Urinary bladder (tissue), 3 donors: ENCODE measurements at regions not wholly inside any gene's neighbourhood (a gene's known extent, or its start where the extent isn't known, plus 50 kb on each side); places are given as distances from the start of the nearest gene placed in this dataset.
"Not testable (repeated sequence)": the region's sequence is repeated elsewhere in the genome, so short reads cannot be mapped to it uniquely, and the experiment has no call there.

Source experiments
- DNase-seq: peaks from one replicate; pipeline ENCODE4 v3.0.0-alpha.2; 2015; ENCODE audit errors: extremely low spot score
- H3K27ac ChIP-seq: one replicate; pipeline ENCODE4 v1.5.1; 2013; ENCODE audit warnings: low read depth, mild to moderate bottlenecking, moderate library complexity
- H3K36me3 ChIP-seq: one replicate; pipeline ENCODE4 v1.6.1; 2013; ENCODE audit warnings: mild to moderate bottlenecking, moderate library complexity; ENCODE audit not compliant: insufficient read depth
- H3K4me1 ChIP-seq: one replicate; pipeline ENCODE4 v1.6.1; 2013; ENCODE audit warnings: mild to moderate bottlenecking, moderate library complexity; ENCODE audit not compliant: insufficient read depth
- H3K4me3 ChIP-seq: one replicate; pipeline ENCODE4 v1.5.1; 2013; ENCODE audit warnings: low read depth, low read length
- WGBS: extraction: QIAGEN DNeasy Blood & Tissue Kit; methylation state at CpG from one replicate; pipeline ENCODE4 v1.1.7; 2013; 5-methylcytosine and 5-hydroxymethylcytosine counted together
- donor health status: healthy with polysubstance abuse.
- donor health status: healthy.

- DNase-seq: no peak
- Histone ChIP-seq H3K36me3 (no peaks in the 10 kb centered on the region), H3K4me3 (no peak overlapping the region), H3K27ac (no peak overlapping the region), H3K4me1 (no peaks in the 10 kb centered on the region)
- 88% methylated on average over 3 of the region's 3 CpGs for WGBS
These were observed 432.4 kb upstream of the PMFBP1 start for GRCh38 chr16:72604375-72604774.

GRCh38 chr16:72602499-72602898, 430.5 kb upstream of the PMFBP1 start:
- Histone ChIP-seq H3K27ac (no peak overlapping the region), H3K4me3 (no peak overlapping the region), H3K36me3 (no peaks in the 10 kb centered on the region), H3K4me1 (no peaks in the 10 kb centered on the region)
- DNase-seq: no peak
- WGBS: 96% methylated on average over 2 of the region's 2 CpGs

- DNase-seq: no peak
- Histone ChIP-seq H3K27ac (no peak overlapping the region), H3K4me3 (no peak overlapping the region), H3K4me1 (no peaks in the 10 kb centered on the region), H3K36me3 (no peaks in the 10 kb centered on the region)
These were observed 426.7 kb upstream of the PMFBP1 start for GRCh38 chr16:72598696-72599095.

- Histone ChIP-seq H3K4me3 (no peak overlapping the region), H3K27ac (no peak overlapping the region), H3K36me3 (no peaks in the 10 kb centered on the region), H3K4me1 (no peaks in the 10 kb centered on the region)
- DNase-seq: no peak
- whole genome bisulfite sequencing: 97% methylated on average over 3 of the region's 3 CpGs
These were observed 426.0 kb upstream of the PMFBP1 start for GRCh38 chr16:72597938-72598337.

GRCh38 chr16:72596373-72596772, 424.4 kb upstream of the PMFBP1 start:
- no peaks in the 10 kb centered on the region for H3K4me1 ChIP-seq
- no peak overlapping the region for H3K4me3 ChIP-seq
- DNase-seq: no peak
- H3K27ac ChIP-seq: no peak overlapping the region
- no peaks in the 10 kb centered on the region for H3K36me3 ChIP-seq
- 97% methylated on average over 3 of the region's 3 CpGs for WGBS

- Histone ChIP-seq H3K27ac (no peak overlapping the region), H3K4me1 (no peaks in the 10 kb centered on the region), H3K36me3 (no peaks in the 10 kb centered on the region), H3K4me3 (no peak overlapping the region)
- 58% methylated on average over 2 of the region's 2 CpGs for whole genome bisulfite sequencing
- DNase-seq: no peak
These were observed 418.4 kb upstream of the PMFBP1 start for GRCh38 chr16:72590151-72590937.

GRCh38 chr16:72588551-72588950, 416.6 kb upstream of the PMFBP1 start:
- 86% methylated on average over 2 of the region's 2 CpGs for WGBS
- Histone ChIP-seq H3K27ac (no peak overlapping the region), H3K36me3 (no peaks in the 10 kb centered on the region), H3K4me1 (no peaks in the 10 kb centered on the region), H3K4me3 (no peak overlapping the region)
- no peak for DNase-seq

GRCh38 chr16:72578061-72578460, 406.1 kb upstream of the PMFBP1 start:
- H3K27ac ChIP-seq, H3K4me1 ChIP-seq, DNase-seq, H3K36me3 ChIP-seq, H3K4me3 ChIP-seq: not testable (repeated sequence)
- 94% methylated on average over 9 of the region's 9 CpGs for WGBS

- Histone ChIP-seq H3K4me1 (no peaks in the 10 kb centered on the region), H3K4me3 (no peak overlapping the region), H3K36me3 (no peaks in the 10 kb centered on the region), H3K27ac (no peak overlapping the region)
- DNase-seq: no peak
- 89% methylated on average over 3 of the region's 3 CpGs for WGBS
These were observed 404.2 kb upstream of the PMFBP1 start for GRCh38 chr16:72576189-72576588.

GRCh38 chr16:72569677-72570076, 397.7 kb upstream of the PMFBP1 start:
- no peaks in the 10 kb centered on the region for H3K4me1 ChIP-seq
- no peaks in the 10 kb centered on the region for H3K36me3 ChIP-seq
- no peak for DNase-seq
- WGBS: 94% methylated on average over 7 of the region's 7 CpGs
- H3K4me3 ChIP-seq: no peak overlapping the region
- no peak overlapping the region for H3K27ac ChIP-seq

- no peaks in the 10 kb centered on the region for H3K36me3 ChIP-seq
- 0% methylated on average over 1 of the region's 1 CpG for WGBS
These were observed 396.5 kb upstream of the PMFBP1 start for GRCh38 chr16:72568502-72568901.

GRCh38 chr16:72566174-72566573, 394.2 kb upstream of the PMFBP1 start:
- Histone ChIP-seq H3K4me1 (no peaks in the 10 kb centered on the region), H3K27ac (no peak overlapping the region), H3K36me3 (no peaks in the 10 kb centered on the region), H3K4me3 (no peak overlapping the region)
- DNase-seq: no peak
- 56% methylated on average over 1 of the region's 1 CpG for WGBS

More at GRCh38 chr16:72568502-72568901, 396.5 kb upstream of the PMFBP1 start:
- no peak overlapping the region for H3K4me3 ChIP-seq
- no peak for DNase-seq
- H3K27ac ChIP-seq: no peak overlapping the region
- no peaks in the 10 kb centered on the region for H3K4me1 ChIP-seq

GRCh38 chr16:72565106-72565505, 393.2 kb upstream of the PMFBP1 start:
- no peak for DNase-seq
- Histone ChIP-seq H3K27ac (no peak overlapping the region), H3K36me3 (no peaks in the 10 kb centered on the region), H3K4me3 (no peak overlapping the region), H3K4me1 (no peaks in the 10 kb centered on the region)
- 93% methylated on average over 4 of the region's 4 CpGs for WGBS

- peak; percentile 6 for DNase-seq
- 14% methylated on average over 2 of the region's 2 CpGs for WGBS
- H3K4me3 ChIP-seq: no peak overlapping the region
- no peaks in the 10 kb centered on the region for H3K36me3 ChIP-seq
- H3K4me1 ChIP-seq: no peaks in the 10 kb centered on the region
- no peak overlapping the region for H3K27ac ChIP-seq
These were observed 388.7 kb upstream of the PMFBP1 start for GRCh38 chr16:72560617-72561016.

GRCh38 chr16:72558501-72558900, 386.5 kb upstream of the PMFBP1 start:
- WGBS: 98% methylated on average over 5 of the region's 5 CpGs
- Histone ChIP-seq H3K36me3 (no peaks in the 10 kb centered on the region), H3K4me1 (no peaks in the 10 kb centered on the region), H3K4me3 (no peak overlapping the region), H3K27ac (no peak overlapping the region)
- DNase-seq: no peak
